ENCODE measurements at regions not wholly inside any gene's neighbourhood (a gene's known extent, or its start where the extent isn't known, plus 50 kb on each side); places are given as distances from the start of the nearest gene placed in this dataset.
"Not testable (repeated sequence)": the region's sequence is repeated elsewhere in the genome, so short reads cannot be mapped to it uniquely, and the experiment has no call there.

DNA sequence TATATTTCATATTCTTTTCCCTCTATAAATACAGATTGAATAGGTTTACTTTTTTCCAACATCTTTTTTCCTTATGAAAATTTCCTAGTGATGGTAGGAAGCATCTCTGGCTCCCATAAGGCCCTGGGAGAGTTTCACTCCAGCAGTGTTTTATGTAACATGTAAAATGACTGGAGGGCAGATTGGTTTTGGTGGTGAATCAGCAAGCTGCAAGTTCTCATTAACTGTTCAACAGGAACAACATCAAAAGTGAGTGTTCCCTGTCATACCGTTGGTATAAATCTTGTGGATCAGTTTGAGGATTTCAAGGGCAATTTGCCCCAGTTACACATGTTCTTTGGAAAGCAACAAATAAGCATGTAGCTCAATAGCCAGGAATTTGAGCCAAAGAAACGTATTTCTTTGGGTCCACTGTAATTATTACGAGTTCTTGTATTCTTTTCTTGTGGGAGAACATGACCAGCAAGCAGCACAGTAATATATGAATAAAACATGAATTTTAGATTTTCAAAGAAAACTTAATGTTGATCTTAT lies 345.7 kb downstream of the SV2B start:
- Histone ChIP-seq H3K36me3 (no peaks in the 10 kb centered on the region), H3K9me3 (peaks cover 0 to 4% (median 0%) of the 10 kb centered on the region in 4 donors), H3K27ac (no peak overlapping the region), H3K4me3 (no peak overlapping the region), H3K4me1 (no peaks in the 10 kb centered on the region), H3K27me3 (no peaks in the 10 kb centered on the region)
- no peak for TF ChIP-seq EP300 (IDR thresholded peaks at IDR 0.05)
- TF ChIP-seq, protein P1, sequence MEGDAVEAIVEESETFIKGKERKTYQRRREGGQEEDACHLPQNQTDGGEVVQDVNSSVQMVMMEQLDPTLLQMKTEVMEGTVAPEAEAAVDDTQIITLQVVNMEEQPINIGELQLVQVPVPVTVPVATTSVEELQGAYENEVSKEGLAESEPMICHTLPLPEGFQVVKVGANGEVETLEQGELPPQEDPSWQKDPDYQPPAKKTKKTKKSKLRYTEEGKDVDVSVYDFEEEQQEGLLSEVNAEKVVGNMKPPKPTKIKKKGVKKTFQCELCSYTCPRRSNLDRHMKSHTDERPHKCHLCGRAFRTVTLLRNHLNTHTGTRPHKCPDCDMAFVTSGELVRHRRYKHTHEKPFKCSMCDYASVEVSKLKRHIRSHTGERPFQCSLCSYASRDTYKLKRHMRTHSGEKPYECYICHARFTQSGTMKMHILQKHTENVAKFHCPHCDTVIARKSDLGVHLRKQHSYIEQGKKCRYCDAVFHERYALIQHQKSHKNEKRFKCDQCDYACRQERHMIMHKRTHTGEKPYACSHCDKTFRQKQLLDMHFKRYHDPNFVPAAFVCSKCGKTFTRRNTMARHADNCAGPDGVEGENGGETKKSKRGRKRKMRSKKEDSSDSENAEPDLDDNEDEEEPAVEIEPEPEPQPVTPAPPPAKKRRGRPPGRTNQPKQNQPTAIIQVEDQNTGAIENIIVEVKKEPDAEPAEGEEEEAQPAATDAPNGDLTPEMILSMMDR (IDR thresholded peaks at IDR 0.05), result no peak
- DNase-seq (ENCODE audit: low spot score in 2 of 2), result no peak
- WGBS, 2 donors, result 55 to 57% methylated on average over 3 of the region's 3 CpGs

DNA sequence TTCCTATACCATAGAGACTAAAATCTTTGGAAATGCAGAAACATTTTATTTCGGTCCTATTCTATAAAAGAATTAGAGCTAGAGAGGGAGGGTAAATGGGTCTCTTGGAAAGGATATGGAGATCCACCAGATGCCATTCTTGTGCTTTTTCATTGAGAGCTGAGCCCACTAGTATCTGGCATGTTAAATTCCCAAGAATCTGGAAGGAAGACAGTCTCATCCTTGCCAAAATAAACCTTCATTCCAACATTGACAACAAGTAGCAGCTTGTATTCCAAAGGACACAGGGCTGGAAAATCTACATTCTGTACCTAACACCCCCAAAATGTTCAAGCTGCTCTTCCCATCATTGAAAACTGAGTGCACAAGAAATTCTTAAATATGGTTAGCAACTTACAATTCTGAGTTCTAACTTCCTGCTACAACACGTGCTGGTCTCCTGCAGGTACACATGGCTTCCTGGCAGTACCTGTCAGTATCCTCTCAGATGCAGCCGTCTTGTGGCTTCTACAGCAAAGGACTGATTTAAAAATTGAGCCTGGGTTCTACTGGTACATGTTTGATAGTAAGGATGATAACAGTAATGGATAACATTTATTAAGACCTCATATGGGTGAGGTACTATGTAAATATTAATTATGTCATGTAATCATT lies 348.1 kb downstream of the SV2B start:
- Histone ChIP-seq H3K4me1 (no peaks in the 10 kb centered on the region), H3K27ac (no peak overlapping the region), H3K4me3 (no peak overlapping the region), H3K36me3 (no peaks in the 10 kb centered on the region), H3K27me3 (no peaks in the 10 kb centered on the region), H3K9me3 (peaks cover 0 to 15% (median 0%) of the 10 kb centered on the region in 4 donors)
- DNase-seq (ENCODE audit: low spot score in 2 of 2), result no peak
- WGBS, 2 donors, result 67 to 69% methylated on average over 3 of the region's 3 CpGs
- TF ChIP-seq POLR2A (IDR thresholded peaks at IDR 0.05), result no peak
- TF ChIP-seq EP300 (IDR thresholded peaks at IDR 0.05), result no peak
- TF ChIP-seq, protein P1 (IDR thresholded peaks at IDR 0.05), result no peak

DNA sequence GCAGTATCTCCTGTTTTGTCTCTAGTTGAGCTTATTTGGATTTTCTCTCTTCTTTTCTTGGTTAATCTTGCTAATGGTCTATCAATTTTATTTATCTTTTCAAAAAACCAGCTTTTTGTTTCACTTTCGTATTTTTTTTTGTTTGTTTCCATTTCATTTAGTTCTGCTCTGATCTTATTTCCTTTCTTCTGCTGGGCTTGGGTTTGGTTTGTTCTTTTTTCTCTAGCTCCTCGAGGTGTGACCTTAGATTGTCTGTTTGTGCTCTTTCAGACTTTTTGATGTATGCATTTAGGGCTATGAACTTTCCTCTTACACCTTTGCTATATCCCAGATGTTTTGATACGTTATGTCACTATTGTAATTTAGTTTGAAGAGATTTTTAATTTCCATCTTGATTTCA lies 353.3 kb downstream of the SV2B start:
- not testable (repeated sequence) for H3K27ac ChIP-seq; H3K4me1 ChIP-seq; H3K4me3 ChIP-seq; H3K27me3 ChIP-seq; H3K36me3 ChIP-seq; DNase-seq (ENCODE audit: low spot score in 2 of 2)
- WGBS, 2 donors, result 60 to 81% methylated on average over 3 of the region's 3 CpGs
- peaks cover 0 to 40% (median 3%) of the 10 kb centered on the region in 4 donors for H3K9me3 ChIP-seq

DNA sequence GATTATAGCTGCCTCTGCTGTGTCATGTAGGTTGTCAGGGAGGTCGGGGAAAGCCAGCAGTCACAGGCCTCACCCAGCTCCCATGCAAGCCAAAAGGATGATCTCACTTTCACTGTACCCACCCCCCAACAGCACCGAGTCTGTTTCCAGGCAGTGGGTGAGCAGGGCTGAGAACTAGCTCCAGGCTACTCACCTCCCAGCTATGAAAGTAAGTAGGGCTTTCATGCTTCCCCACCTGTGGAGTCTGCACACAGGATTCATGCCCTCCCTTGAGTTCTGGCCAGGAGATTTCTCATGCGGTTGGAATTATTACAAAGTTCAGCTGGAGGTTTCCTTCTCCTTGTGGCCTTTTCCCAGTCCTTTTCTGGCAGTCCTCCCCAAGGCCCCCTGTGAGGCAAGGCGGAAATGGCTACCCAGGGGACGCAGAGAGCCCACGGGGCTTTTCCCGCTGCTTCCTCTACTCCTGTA lies 356.2 kb downstream of the SV2B start:
- no peak for DNase-seq (ENCODE audit: low spot score in 2 of 2)
- WGBS, 2 donors, result 72 to 76% methylated on average over 7 of the region's 7 CpGs
- no peak overlapping the region for H3K4me3 ChIP-seq
- H3K9me3 ChIP-seq, result peaks cover 0 to 37% (median 3%) of the 10 kb centered on the region in 4 donors
- H3K27ac ChIP-seq, result no peak overlapping the region
- TF ChIP-seq EP300 (IDR thresholded peaks at IDR 0.05) (no peak), POLR2A (IDR thresholded peaks at IDR 0.05) (no peak)
- TF ChIP-seq, protein P1 (IDR thresholded peaks at IDR 0.05), result no peak
- no peaks in the 10 kb centered on the region for H3K36me3 ChIP-seq
- no peaks in the 10 kb centered on the region for H3K27me3 ChIP-seq
- no peaks in the 10 kb centered on the region for H3K4me1 ChIP-seq

DNA sequence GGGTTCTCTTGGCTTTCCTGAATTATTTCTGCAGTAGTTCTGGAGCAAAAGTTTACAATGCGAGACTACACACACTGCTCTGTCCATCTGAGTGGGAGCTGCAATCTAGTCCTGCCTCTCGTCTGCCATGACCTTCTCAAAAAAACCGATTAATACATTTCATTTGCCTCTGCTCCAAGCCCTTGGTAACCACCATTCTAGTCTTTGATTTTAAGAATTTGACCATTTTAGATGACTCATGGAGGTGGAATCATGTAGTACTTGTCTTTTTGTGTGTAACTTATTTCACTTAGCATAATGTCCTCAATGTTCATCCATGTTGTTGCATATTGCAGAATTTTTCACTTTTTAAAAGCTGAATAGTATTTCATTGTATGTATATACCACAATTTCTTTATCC lies 356.9 kb downstream of the SV2B start:
- H3K36me3 ChIP-seq, result no peaks in the 10 kb centered on the region
- no peaks in the 10 kb centered on the region for H3K4me1 ChIP-seq
- no peaks in the 10 kb centered on the region for H3K27me3 ChIP-seq
- no peak overlapping the region for H3K27ac ChIP-seq
- DNase-seq (ENCODE audit: low spot score in 2 of 2), result no peak
- peaks cover 0 to 31% (median 3%) of the 10 kb centered on the region in 4 donors for H3K9me3 ChIP-seq
- no peak overlapping the region for H3K4me3 ChIP-seq
- TF ChIP-seq, protein P1 (IDR thresholded peaks at IDR 0.05), result no peak
- no peak for TF ChIP-seq EP300 (IDR thresholded peaks at IDR 0.05)
- TF ChIP-seq POLR2A (IDR thresholded peaks at IDR 0.05), result no peak
- WGBS, 2 donors, result 96% methylated on average over 3 of the region's 3 CpGs
